ENCODE measurements at regions not wholly inside any gene's neighbourhood (a gene's known extent, or its start where the extent isn't known, plus 50 kb on each side); places are given as distances from the start of the nearest gene placed in this dataset.
A peak's percentile ranks its signal among the peaks of the same experiment; 100 is the strongest.

- no peaks in the 10 kb centered on the region for H3K4me1 ChIP-seq (ENCODE audit: control insufficient read depth, insufficient read depth, low read length)
- H3K27me3 ChIP-seq (replicated peaks; ENCODE audit: control insufficient read depth, insufficient read depth, low read length) = peaks cover 4% of the 10 kb centered on the region
- H3K4me3 ChIP-seq (ENCODE audit: low read length) = no peak overlapping the region
- no peak for DNase-seq (ENCODE audit: low read depth)
- H3K9me3 ChIP-seq (ENCODE audit: control insufficient read depth, low read length) = peaks cover 29% of the 10 kb centered on the region
- no peaks in the 10 kb centered on the region for H3K36me3 ChIP-seq (ENCODE audit: control insufficient read depth, insufficient read depth, low read length, severe bottlenecking)
- H3K9ac ChIP-seq (ENCODE audit: low read length) = no peak overlapping the region
These were observed 51.8 kb downstream of the ASCL4 start for GRCh38 chr12:107826276-107826675.

DNA sequence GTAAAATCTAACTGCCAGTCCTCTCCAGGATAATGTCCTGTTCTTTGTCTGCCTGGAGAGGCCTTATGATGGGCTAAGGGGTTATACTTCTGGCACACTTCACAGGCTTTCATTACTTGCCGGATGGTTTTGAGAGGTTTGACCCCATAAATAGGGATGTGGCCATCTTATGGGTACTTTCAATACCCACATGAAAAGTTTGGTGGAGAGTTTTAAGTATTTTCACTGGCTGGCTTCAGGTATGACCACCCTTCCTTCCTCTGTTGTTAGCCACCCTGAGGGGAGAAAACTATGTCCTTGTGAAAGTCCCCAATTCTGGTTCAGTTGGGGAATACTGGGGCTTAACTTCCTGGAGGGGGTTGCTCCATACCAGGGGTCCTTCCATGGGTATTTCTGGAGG is 54.8 kb downstream of the ASCL4 start:
- H3K9ac ChIP-seq (ENCODE audit: low read length) = no peak overlapping the region
- H3K36me3 ChIP-seq (ENCODE audit: control insufficient read depth, insufficient read depth, low read length, severe bottlenecking) = no peaks in the 10 kb centered on the region
- H3K4me3 ChIP-seq (ENCODE audit: low read length) = no peak overlapping the region
- DNase-seq (ENCODE audit: low read depth) = no peak
- no peaks in the 10 kb centered on the region for H3K4me1 ChIP-seq (ENCODE audit: control insufficient read depth, insufficient read depth, low read length)
- peaks cover 12% of the 10 kb centered on the region for H3K27me3 ChIP-seq (replicated peaks; ENCODE audit: control insufficient read depth, insufficient read depth, low read length)
- peaks cover 29% of the 10 kb centered on the region for H3K9me3 ChIP-seq (ENCODE audit: control insufficient read depth, low read length)

DNA sequence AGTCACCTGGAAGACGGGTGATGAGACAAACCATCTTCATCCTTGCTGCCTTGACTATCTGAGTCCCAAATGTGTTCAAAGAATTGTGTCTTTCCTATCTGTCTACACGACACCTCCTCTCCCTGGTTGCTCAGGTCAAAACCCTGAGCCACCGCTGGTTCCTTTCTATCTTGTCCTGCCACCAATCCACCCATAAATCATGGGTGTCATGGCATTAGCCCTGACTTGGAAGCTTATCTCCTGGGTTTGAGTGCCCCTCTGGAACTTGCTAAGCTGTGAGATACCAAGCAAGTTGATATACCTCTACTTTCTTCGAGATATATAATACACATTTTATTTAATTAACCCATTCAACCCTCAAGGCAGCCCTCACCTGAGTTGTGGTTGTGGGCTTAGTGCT is 57.9 kb downstream of the ASCL4 start:
- H3K36me3 ChIP-seq (ENCODE audit: control insufficient read depth, insufficient read depth, low read length, severe bottlenecking) = no peaks in the 10 kb centered on the region
- no peaks in the 10 kb centered on the region for H3K4me1 ChIP-seq (ENCODE audit: control insufficient read depth, insufficient read depth, low read length)
- H3K4me3 ChIP-seq (ENCODE audit: low read length) = no peak overlapping the region
- DNase-seq (ENCODE audit: low read depth) = no peak
- H3K27me3 ChIP-seq (replicated peaks; ENCODE audit: control insufficient read depth, insufficient read depth, low read length) = peaks cover 12% of the 10 kb centered on the region
- H3K9me3 ChIP-seq (ENCODE audit: control insufficient read depth, low read length) = peaks cover 7% of the 10 kb centered on the region
- H3K9ac ChIP-seq (ENCODE audit: low read length) = no peak overlapping the region

DNA sequence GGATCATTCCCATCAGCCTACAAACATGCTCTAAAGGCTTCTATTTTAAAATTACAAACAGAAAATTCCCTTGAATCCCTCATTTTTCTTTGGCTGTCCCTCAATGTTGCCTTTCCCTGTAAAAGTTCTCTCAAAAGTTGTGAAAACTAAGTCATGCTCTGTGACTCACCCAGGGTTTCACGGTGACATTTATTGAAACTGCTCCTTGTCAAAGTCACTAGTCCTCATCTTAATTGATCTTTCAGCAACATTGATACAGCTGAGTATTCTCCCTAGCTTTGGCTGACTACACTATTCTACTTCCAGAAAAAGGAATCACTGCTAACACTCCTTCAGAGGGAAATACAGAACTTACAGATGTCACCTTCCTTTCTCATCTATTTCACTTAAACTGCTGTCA is 65.7 kb downstream of the ASCL4 start:
- H3K9ac ChIP-seq (ENCODE audit: low read length) = no peak overlapping the region
- peaks cover 3% of the 10 kb centered on the region for H3K27me3 ChIP-seq (replicated peaks; ENCODE audit: control insufficient read depth, insufficient read depth, low read length)
- no peaks in the 10 kb centered on the region for H3K9me3 ChIP-seq (ENCODE audit: control insufficient read depth, low read length)
- H3K36me3 ChIP-seq (ENCODE audit: control insufficient read depth, insufficient read depth, low read length, severe bottlenecking) = no peaks in the 10 kb centered on the region
- no peak for DNase-seq (ENCODE audit: low read depth)
- H3K4me3 ChIP-seq (ENCODE audit: low read length) = no peak overlapping the region
- H3K4me1 ChIP-seq (ENCODE audit: control insufficient read depth, insufficient read depth, low read length) = peaks cover 16% of the 10 kb centered on the region

DNA sequence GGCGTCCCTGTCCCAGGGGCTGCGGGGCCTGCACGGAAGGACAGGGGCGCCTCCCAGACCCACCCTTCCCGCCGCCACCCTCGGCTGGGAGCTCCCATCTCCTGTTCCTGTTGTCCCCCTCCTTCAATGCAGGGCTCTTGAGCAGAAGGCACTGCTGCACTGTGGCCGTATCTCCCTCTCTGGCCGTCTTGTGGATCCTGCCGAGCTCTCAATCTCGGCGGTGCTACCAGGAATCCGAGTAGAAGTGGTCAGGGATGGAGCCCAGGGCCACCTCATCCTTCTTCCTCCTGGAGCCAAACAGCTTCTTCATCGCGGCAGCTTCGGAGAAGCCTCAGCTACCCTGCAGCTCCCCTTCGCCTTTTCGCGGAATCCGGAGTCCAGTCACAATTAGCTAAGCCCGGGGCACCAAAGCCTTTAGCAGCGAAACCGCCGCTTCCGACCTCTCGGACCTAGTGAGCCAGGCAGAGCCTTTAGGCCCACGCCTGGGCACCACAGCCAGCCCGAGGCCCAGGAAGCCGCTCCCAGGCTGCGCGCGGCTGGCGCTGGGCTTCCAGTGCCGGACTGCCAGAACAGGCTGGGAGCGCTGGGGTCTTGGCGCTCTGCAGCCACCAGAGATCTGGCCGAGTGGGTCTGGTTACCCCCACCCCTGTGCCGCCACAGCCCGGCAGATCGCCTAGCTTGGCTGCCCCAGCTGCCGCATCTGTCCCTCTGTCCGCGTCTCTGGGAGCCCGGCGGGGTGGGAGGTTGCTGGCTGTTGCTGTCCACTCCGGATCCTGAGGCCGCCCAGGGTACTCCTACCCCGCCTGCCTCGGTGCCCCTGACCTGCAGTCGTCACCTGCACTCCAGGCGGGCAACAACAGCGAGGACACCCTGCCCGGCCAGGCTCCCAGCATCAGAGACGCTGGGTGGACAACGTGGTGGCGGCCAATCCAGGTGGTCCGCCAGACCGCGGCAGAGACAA is 69.1 kb downstream of the ASCL4 start:
- Histone ChIP-seq H3K4me1 (ENCODE audit: control insufficient read depth, insufficient read depth, low read length) (peaks cover 16% of the 10 kb centered on the region), H3K4me3 (ENCODE audit: low read length) (peak overlapping the region; percentile 63), H3K27me3 (replicated peaks; ENCODE audit: control insufficient read depth, insufficient read depth, low read length) (peaks cover 3% of the 10 kb centered on the region)

GRCh38 chr12:107844312-107844921 is 69.9 kb downstream of the ASCL4 start:
- Histone ChIP-seq H3K9me3 (ENCODE audit: control insufficient read depth, low read length) (no peaks in the 10 kb centered on the region), H3K36me3 (ENCODE audit: control insufficient read depth, insufficient read depth, low read length, severe bottlenecking) (no peaks in the 10 kb centered on the region), H3K9ac (ENCODE audit: low read length) (no peak overlapping the region), H3K4me1 (ENCODE audit: control insufficient read depth, insufficient read depth, low read length) (peaks cover 16% of the 10 kb centered on the region), H3K4me3 (ENCODE audit: low read length) (peak overlapping the region; percentile 63), H3K27me3 (replicated peaks; ENCODE audit: control insufficient read depth, insufficient read depth, low read length) (peaks cover 9% of the 10 kb centered on the region)
- DNase-seq (ENCODE audit: low read depth) = no peak

More for the DNA sequence above, 69.1 kb downstream of the ASCL4 start:
- H3K9me3 ChIP-seq (ENCODE audit: control insufficient read depth, low read length) = no peaks in the 10 kb centered on the region
- H3K36me3 ChIP-seq (ENCODE audit: control insufficient read depth, insufficient read depth, low read length, severe bottlenecking) = no peaks in the 10 kb centered on the region
- DNase-seq (ENCODE audit: low read depth) = peak; percentile 28
- peak overlapping the region; percentile 29 for H3K9ac ChIP-seq (ENCODE audit: low read length)

DNA sequence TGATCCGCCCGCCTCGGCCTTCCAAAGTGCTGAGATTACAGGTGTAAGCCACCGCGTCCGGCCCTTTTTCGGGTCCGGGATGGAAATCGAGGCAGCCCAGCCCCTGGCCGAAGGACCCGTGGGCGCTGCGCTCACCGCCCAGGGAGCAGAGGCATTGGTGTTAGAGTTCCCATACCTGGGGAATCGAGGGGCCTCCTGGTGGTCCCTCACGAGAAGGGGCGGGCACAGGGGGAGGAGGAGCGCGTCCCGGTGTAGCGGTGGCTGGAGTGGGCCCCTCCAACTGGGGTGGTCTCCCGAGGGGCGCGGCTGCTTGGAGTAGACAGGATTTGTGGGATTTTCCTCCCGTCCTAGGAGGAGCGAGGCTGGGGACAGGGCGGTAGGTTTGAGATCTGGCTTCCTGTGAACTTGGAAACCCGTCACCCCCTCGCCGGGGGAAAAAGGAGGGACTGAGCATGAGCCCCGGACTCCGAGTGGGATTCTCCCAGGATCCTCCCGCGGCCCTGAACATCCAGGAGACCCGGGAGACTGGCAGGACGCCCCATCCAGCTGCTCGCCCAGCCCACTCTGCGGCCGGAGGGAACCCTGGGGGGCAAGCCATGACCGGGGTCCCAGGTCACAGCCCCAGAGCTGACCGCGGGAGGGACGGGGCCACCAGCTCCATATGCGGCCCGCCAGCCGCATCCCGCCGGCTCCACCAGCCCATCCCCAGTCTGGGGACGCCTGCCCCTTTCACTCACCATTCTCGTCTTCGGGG is 70.9 kb downstream of the ASCL4 start:
- H3K9me3 ChIP-seq (ENCODE audit: control insufficient read depth, low read length) = no peaks in the 10 kb centered on the region
- DNase-seq (ENCODE audit: low read depth) = no peak
- H3K36me3 ChIP-seq (ENCODE audit: control insufficient read depth, insufficient read depth, low read length, severe bottlenecking) = no peaks in the 10 kb centered on the region
- H3K9ac ChIP-seq (ENCODE audit: low read length) = no peak overlapping the region
- no peak overlapping the region for H3K4me3 ChIP-seq (ENCODE audit: low read length)
- H3K4me1 ChIP-seq (ENCODE audit: control insufficient read depth, insufficient read depth, low read length) = peaks cover 16% of the 10 kb centered on the region
- H3K27me3 ChIP-seq (replicated peaks; ENCODE audit: control insufficient read depth, insufficient read depth, low read length) = peaks cover 9% of the 10 kb centered on the region

DNA sequence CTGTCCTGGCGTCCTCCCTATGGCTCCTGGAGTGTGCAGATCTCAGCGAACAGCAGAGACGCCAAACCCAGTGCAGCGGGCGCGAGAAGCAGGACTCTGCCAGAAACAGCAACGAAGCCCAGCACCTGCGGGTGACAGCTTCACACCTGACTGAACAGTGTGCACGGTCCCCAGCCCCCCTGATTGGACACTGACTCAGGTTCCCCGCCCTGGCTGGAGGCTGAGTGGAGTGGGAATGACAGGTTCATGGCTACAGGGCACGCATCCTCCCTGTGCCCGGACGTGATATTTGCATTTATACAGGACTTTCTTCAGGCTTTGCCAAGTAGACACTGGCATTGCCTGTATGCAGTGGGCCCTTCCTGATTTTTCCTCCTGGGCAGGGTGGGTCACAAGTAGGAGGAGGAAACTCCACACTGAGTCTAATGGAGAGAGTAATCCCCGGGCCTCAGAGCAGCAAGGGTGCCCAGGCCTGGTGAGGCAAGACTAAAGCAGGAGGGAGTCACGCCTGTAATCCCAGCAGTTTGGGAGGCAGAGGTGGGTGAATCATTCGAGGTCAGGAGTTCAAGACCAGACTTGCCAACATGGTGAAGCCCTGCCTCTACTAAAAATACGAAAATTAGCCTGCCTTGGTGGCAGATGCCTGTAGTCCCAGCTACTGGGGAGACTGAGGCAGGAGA is 71.6 kb downstream of the ASCL4 start:
- Histone ChIP-seq H3K4me1 (ENCODE audit: control insufficient read depth, insufficient read depth, low read length) (peaks cover 16% of the 10 kb centered on the region), H3K9ac (ENCODE audit: low read length) (no peak overlapping the region), H3K9me3 (ENCODE audit: control insufficient read depth, low read length) (no peaks in the 10 kb centered on the region), H3K27me3 (replicated peaks; ENCODE audit: control insufficient read depth, insufficient read depth, low read length) (peaks cover 9% of the 10 kb centered on the region), H3K36me3 (ENCODE audit: control insufficient read depth, insufficient read depth, low read length, severe bottlenecking) (no peaks in the 10 kb centered on the region), H3K4me3 (ENCODE audit: low read length) (no peak overlapping the region)
- no peak for DNase-seq (ENCODE audit: low read depth)

DNA sequence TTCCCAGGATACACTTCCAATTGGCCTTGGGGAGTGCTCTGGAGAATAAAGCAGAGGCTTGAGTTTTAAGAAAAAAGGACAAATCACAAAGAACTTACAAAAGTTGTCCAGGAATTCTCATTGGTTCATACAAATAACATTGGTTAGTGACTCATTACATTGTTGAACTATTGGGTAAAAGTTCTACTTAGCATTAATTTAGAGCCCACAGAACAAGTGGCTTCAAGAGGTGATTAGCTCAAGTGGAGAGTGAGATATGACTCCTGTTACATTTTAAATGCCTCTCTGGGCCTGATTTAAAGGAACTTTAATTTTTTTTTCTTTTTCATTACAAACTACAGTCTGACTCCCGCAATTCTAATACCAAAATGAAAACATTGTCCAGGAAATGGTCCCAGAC is 72.9 kb downstream of the ASCL4 start:
- Histone ChIP-seq H3K9ac (ENCODE audit: low read length) (no peak overlapping the region), H3K27me3 (replicated peaks; ENCODE audit: control insufficient read depth, insufficient read depth, low read length) (peaks cover 9% of the 10 kb centered on the region), H3K36me3 (ENCODE audit: control insufficient read depth, insufficient read depth, low read length, severe bottlenecking) (no peaks in the 10 kb centered on the region), H3K4me3 (ENCODE audit: low read length) (no peak overlapping the region), H3K4me1 (ENCODE audit: control insufficient read depth, insufficient read depth, low read length) (peaks cover 16% of the 10 kb centered on the region), H3K9me3 (ENCODE audit: control insufficient read depth, low read length) (no peaks in the 10 kb centered on the region)
- no peak for DNase-seq (ENCODE audit: low read depth)

DNA sequence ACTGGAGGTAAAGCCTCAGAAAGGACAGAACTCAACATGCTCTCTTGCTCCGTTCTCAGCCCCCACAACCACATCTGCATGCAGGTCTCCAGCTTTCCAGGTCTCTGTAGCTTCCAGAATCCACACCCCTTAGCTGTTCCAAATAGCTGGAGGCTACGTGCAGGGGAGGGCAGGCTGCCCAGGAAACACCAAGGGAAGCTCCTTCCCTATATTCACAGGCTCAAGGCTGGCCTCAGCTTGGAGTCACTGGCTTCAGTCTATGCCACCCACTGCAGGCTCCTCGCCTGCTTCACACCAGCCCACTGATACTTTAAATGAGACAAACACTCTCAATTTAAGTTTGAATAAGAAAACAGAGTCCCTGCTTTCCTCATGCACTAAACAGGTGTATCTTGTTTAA is 73.3 kb downstream of the ASCL4 start:
- H3K27me3 ChIP-seq (replicated peaks; ENCODE audit: control insufficient read depth, insufficient read depth, low read length) = peaks cover 9% of the 10 kb centered on the region
- H3K9me3 ChIP-seq (ENCODE audit: control insufficient read depth, low read length) = no peaks in the 10 kb centered on the region
- no peaks in the 10 kb centered on the region for H3K36me3 ChIP-seq (ENCODE audit: control insufficient read depth, insufficient read depth, low read length, severe bottlenecking)
- no peak for DNase-seq (ENCODE audit: low read depth)
- no peak overlapping the region for H3K4me3 ChIP-seq (ENCODE audit: low read length)
- H3K4me1 ChIP-seq (ENCODE audit: control insufficient read depth, insufficient read depth, low read length) = peaks cover 16% of the 10 kb centered on the region
- no peak overlapping the region for H3K9ac ChIP-seq (ENCODE audit: low read length)

DNA sequence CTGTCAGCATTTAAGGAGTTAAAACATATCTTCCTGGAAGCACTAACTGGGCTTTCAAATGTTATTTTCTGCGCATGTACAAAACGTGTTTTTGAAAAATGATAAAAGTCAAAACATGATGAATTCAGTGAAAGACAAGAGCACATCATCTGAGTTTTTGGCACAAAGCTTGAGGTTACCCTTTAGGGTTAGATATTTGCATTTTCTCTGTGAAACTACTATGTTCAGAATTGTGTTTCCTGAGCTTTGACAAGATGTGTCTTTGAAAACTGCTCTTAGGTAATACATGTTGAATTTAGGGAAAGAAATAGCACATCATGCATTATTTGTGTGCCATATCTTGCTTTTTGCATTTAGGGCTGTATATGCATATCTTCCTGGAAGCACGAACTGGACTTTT is 79.0 kb downstream of the ASCL4 start:
- no peak overlapping the region for H3K4me3 ChIP-seq (ENCODE audit: low read length)
- H3K4me1 ChIP-seq (ENCODE audit: control insufficient read depth, insufficient read depth, low read length) = no peaks in the 10 kb centered on the region
- no peak overlapping the region for H3K9ac ChIP-seq (ENCODE audit: low read length)
- no peak for DNase-seq (ENCODE audit: low read depth)
- H3K36me3 ChIP-seq (ENCODE audit: control insufficient read depth, insufficient read depth, low read length, severe bottlenecking) = no peaks in the 10 kb centered on the region
- H3K27me3 ChIP-seq (replicated peaks; ENCODE audit: control insufficient read depth, insufficient read depth, low read length) = peaks cover 23% of the 10 kb centered on the region
- no peaks in the 10 kb centered on the region for H3K9me3 ChIP-seq (ENCODE audit: control insufficient read depth, low read length)

Measured in adipocyte (in vitro differentiated cells).